ENCODE measurements at regions not wholly inside any gene's neighbourhood (a gene's known extent, or its start where the extent isn't known, plus 50 kb on each side); places are given as distances from the start of the nearest gene placed in this dataset.

DNA sequence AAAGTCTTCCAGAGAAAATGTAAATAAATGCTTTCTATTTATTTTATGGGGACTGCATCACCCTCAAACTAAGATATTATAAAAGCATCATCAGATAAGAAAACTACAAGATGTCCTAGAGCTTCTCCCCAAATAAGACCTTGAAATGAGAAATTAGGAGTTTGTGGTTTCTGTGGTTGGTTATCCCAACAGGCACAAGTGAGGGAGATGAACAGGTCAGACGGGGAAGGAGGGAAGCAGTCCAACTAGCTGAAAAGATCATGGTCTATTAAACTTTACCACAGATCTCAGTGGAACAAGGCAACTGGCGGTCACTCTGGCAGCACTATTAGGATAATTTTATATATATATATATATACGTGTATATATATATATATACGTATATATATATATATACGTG lies 319.3 kb upstream of the GRID2 start:
- no peaks in the 10 kb centered on the region for H3K36me3 ChIP-seq (replicated peaks in 1 of 2; ENCODE audit: control insufficient read depth in 2 of 2, insufficient read depth in 2 of 2, low read length in 2 of 2)
- H3K23ac ChIP-seq (ENCODE audit: low read depth, low read length, poor library complexity): no peak overlapping the region
- H3K4me1 ChIP-seq (ENCODE audit: control insufficient read depth in 2 of 2, insufficient read depth in 1 of 2, low read depth in 1 of 2, low read length in 2 of 2): no peaks in the 10 kb centered on the region
- H3K27ac ChIP-seq (replicated peaks; ENCODE audit: low read length): no peak overlapping the region
- no peak overlapping the region for H3K9ac ChIP-seq (ENCODE audit: low read depth, low read length, poor library complexity)
- H3K9me3 ChIP-seq (replicated peaks in 1 of 2; ENCODE audit: control insufficient read depth in 2 of 2, insufficient read depth in 1 of 2, low read depth in 1 of 2, low read length in 2 of 2): no peaks in the 10 kb centered on the region
- H4K91ac ChIP-seq (ENCODE audit: low read depth, low read length, poor library complexity): no peak overlapping the region
- H3K18ac ChIP-seq (ENCODE audit: low read length): no peak overlapping the region
- H3K4ac ChIP-seq (ENCODE audit: low read length): no peak overlapping the region
- WGBS, 2 donors (ENCODE audit: extremely low coverage in 2 of 2, insufficient read length in 2 of 2, insufficient replicate concordance in 1 of 2): no CpG with 5 or more reads among the region's 5 CpGs
- H3K4me2 ChIP-seq (ENCODE audit: insufficient read depth, low read length, poor library complexity, severe bottlenecking): no peak overlapping the region
- no peak overlapping the region for H2BK120ac ChIP-seq (ENCODE audit: low read depth, low read length)
- no peak for DNase-seq (ENCODE audit: low spot score)
- H3K4me3 ChIP-seq (ENCODE audit: low read length in 2 of 2): no peak overlapping the region
- no peak overlapping the region for H3K14ac ChIP-seq (ENCODE audit: low read length)
- H2BK12ac ChIP-seq (ENCODE audit: low read length): no peak overlapping the region
- no peaks in the 10 kb centered on the region for H3K27me3 ChIP-seq (ENCODE audit: control insufficient read depth in 3 of 3, insufficient read depth in 3 of 3, low read depth in 1 of 3, low read length in 3 of 3)
- H4K8ac ChIP-seq (ENCODE audit: low read depth, low read length): no peak overlapping the region
- H2BK15ac ChIP-seq (ENCODE audit: low read length): no peak overlapping the region
- H3K79me1 ChIP-seq (ENCODE audit: low read depth, low read length): no peaks in the 10 kb centered on the region
- no peak overlapping the region for H2AK5ac ChIP-seq (ENCODE audit: low read depth, low read length)
- no peak overlapping the region for H2BK5ac ChIP-seq (ENCODE audit: low read length)
- no peak overlapping the region for H2AFZ ChIP-seq (ENCODE audit: low read length)

DNA sequence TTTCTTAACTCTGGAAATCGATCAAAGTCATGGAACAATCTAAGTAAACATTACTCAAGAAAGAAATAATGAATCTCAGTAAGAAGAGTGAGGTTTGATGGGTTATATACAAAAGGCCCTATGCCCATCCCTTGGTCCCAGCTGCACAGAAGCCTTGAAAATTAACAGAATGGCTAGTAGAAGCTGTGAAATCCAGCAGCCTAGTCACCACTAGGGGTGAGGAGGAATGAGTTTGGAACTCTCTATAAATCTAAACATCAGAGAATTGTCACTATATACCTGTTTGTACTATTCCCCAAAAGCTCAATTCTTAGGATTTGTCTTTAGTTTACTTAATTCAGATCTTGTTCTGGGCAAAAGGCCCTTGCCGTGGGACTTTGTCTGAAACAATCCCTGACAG lies 313.9 kb upstream of the GRID2 start:
- Histone ChIP-seq H3K9me3 (replicated peaks in 1 of 2; ENCODE audit: control insufficient read depth in 2 of 2, insufficient read depth in 1 of 2, low read depth in 1 of 2, low read length in 2 of 2) (no peaks in the 10 kb centered on the region), H3K4me2 (ENCODE audit: insufficient read depth, low read length, poor library complexity, severe bottlenecking) (no peak overlapping the region), H3K27ac (replicated peaks; ENCODE audit: low read length) (no peak overlapping the region), H2AK5ac (ENCODE audit: low read depth, low read length) (no peak overlapping the region), H3K9ac (ENCODE audit: low read depth, low read length, poor library complexity) (no peak overlapping the region), H3K18ac (ENCODE audit: low read length) (no peak overlapping the region), H2BK15ac (ENCODE audit: low read length) (no peak overlapping the region), H4K8ac (ENCODE audit: low read depth, low read length) (no peak overlapping the region), H4K91ac (ENCODE audit: low read depth, low read length, poor library complexity) (no peak overlapping the region), H3K79me1 (ENCODE audit: low read depth, low read length) (no peaks in the 10 kb centered on the region), H2AFZ (ENCODE audit: low read length) (no peak overlapping the region), H3K36me3 (replicated peaks in 1 of 2; ENCODE audit: control insufficient read depth in 2 of 2, insufficient read depth in 2 of 2, low read length in 2 of 2) (no peaks in the 10 kb centered on the region), H3K14ac (ENCODE audit: low read length) (no peak overlapping the region), H2BK120ac (ENCODE audit: low read depth, low read length) (no peak overlapping the region), H2BK12ac (ENCODE audit: low read length) (no peak overlapping the region), H3K23ac (ENCODE audit: low read depth, low read length, poor library complexity) (no peak overlapping the region), H2BK5ac (ENCODE audit: low read length) (no peak overlapping the region), H3K4ac (ENCODE audit: low read length) (no peak overlapping the region), H3K4me1 (ENCODE audit: control insufficient read depth in 2 of 2, insufficient read depth in 1 of 2, low read depth in 1 of 2, low read length in 2 of 2) (no peaks in the 10 kb centered on the region), H3K27me3 (ENCODE audit: control insufficient read depth in 3 of 3, insufficient read depth in 3 of 3, low read depth in 1 of 3, low read length in 3 of 3) (no peaks in the 10 kb centered on the region), H3K4me3 (ENCODE audit: low read length in 2 of 2) (no peak overlapping the region)
- WGBS, 2 donors (ENCODE audit: extremely low coverage in 2 of 2, insufficient read length in 2 of 2, insufficient replicate concordance in 1 of 2): no CpG with 5 or more reads among the region's 2 CpGs
- no peak for DNase-seq (ENCODE audit: low spot score)

DNA sequence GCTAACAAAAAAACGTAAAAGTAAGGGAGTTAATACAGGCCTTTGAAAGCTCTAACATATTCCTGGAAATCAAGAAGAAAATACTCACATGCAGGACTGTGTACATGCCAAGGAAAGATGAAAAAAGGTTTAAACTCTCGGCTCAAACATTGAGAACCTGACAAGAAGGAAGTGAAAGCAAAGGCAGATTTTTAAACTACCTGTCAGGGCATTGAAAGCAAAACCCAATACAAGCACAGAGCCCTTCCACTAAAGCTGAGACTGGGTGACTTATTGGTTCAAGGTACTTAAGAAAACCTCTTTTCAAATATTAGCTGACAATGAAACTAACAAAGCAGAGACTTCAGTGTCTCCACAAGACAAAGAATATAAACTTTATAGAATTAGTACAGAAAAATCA lies 313.0 kb upstream of the GRID2 start:
- no peak overlapping the region for H3K14ac ChIP-seq (ENCODE audit: low read length)
- whole genome bisulfite sequencing, 2 donors (ENCODE audit: extremely low coverage in 2 of 2, insufficient read length in 2 of 2, insufficient replicate concordance in 1 of 2): no CpG with 5 or more reads among the region's 2 CpGs

DNA sequence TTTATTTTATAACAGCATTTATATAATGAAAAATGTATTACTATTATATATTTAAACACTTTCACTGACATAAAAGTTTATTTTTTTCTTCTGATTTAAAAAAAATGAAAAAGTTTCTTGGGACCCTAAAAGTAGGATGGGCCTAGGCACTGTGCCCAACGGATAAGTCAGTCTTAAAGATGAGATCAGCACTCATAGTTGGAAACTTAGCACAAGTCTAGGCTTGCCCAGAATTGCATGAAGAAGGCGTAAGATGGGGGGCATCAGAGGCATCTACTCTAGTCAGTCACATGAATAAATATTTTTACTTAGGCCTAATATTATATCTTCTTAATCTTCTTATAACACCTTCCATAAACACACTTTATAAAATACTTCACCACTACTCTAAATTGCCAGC lies 306.7 kb upstream of the GRID2 start:
- H3K79me1 ChIP-seq (ENCODE audit: low read depth, low read length): no peaks in the 10 kb centered on the region
- H4K8ac ChIP-seq (ENCODE audit: low read depth, low read length): no peak overlapping the region
- no peak overlapping the region for H3K14ac ChIP-seq (ENCODE audit: low read length)
- DNase-seq (ENCODE audit: low spot score): no peak
- no peak overlapping the region for H3K27ac ChIP-seq (replicated peaks; ENCODE audit: low read length)
- H3K9me3 ChIP-seq (replicated peaks in 1 of 2; ENCODE audit: control insufficient read depth in 2 of 2, insufficient read depth in 1 of 2, low read depth in 1 of 2, low read length in 2 of 2): no peaks in the 10 kb centered on the region
- H2BK12ac ChIP-seq (ENCODE audit: low read length): no peak overlapping the region
- no peaks in the 10 kb centered on the region for H3K36me3 ChIP-seq (replicated peaks in 1 of 2; ENCODE audit: control insufficient read depth in 2 of 2, insufficient read depth in 2 of 2, low read length in 2 of 2)
- H3K23ac ChIP-seq (ENCODE audit: low read depth, low read length, poor library complexity): no peak overlapping the region
- no CpG with 5 or more reads among the region's 2 CpGs for WGBS, 2 donors (ENCODE audit: extremely low coverage in 2 of 2, insufficient read length in 2 of 2, insufficient replicate concordance in 1 of 2)
- no peak overlapping the region for H2AFZ ChIP-seq (ENCODE audit: low read length)
- no peak overlapping the region for H3K18ac ChIP-seq (ENCODE audit: low read length)
- no peak overlapping the region for H3K4me2 ChIP-seq (ENCODE audit: insufficient read depth, low read length, poor library complexity, severe bottlenecking)
- no peak overlapping the region for H3K4me3 ChIP-seq (ENCODE audit: low read length in 2 of 2)
- H2AK5ac ChIP-seq (ENCODE audit: low read depth, low read length): no peak overlapping the region
- H3K4ac ChIP-seq (ENCODE audit: low read length): no peak overlapping the region
- no peaks in the 10 kb centered on the region for H3K4me1 ChIP-seq (ENCODE audit: control insufficient read depth in 2 of 2, insufficient read depth in 1 of 2, low read depth in 1 of 2, low read length in 2 of 2)
- no peak overlapping the region for H2BK120ac ChIP-seq (ENCODE audit: low read depth, low read length)
- no peak overlapping the region for H3K9ac ChIP-seq (ENCODE audit: low read depth, low read length, poor library complexity)
- no peak overlapping the region for H4K91ac ChIP-seq (ENCODE audit: low read depth, low read length, poor library complexity)
- no peak overlapping the region for H2BK15ac ChIP-seq (ENCODE audit: low read length)
- no peak overlapping the region for H2BK5ac ChIP-seq (ENCODE audit: low read length)
- no peaks in the 10 kb centered on the region for H3K27me3 ChIP-seq (ENCODE audit: control insufficient read depth in 3 of 3, insufficient read depth in 3 of 3, low read depth in 1 of 3, low read length in 3 of 3)

More for the DNA sequence above, 313.0 kb upstream of the GRID2 start:
- H3K27ac ChIP-seq (replicated peaks; ENCODE audit: low read length): no peak overlapping the region
- no peaks in the 10 kb centered on the region for H3K9me3 ChIP-seq (replicated peaks in 1 of 2; ENCODE audit: control insufficient read depth in 2 of 2, insufficient read depth in 1 of 2, low read depth in 1 of 2, low read length in 2 of 2)
- no peak overlapping the region for H2AFZ ChIP-seq (ENCODE audit: low read length)
- no peak overlapping the region for H3K4ac ChIP-seq (ENCODE audit: low read length)
- no peak overlapping the region for H3K23ac ChIP-seq (ENCODE audit: low read depth, low read length, poor library complexity)
- no peak for DNase-seq (ENCODE audit: low spot score)
- H3K4me1 ChIP-seq (ENCODE audit: control insufficient read depth in 2 of 2, insufficient read depth in 1 of 2, low read depth in 1 of 2, low read length in 2 of 2): no peaks in the 10 kb centered on the region
- no peak overlapping the region for H2BK12ac ChIP-seq (ENCODE audit: low read length)
- H3K4me3 ChIP-seq (ENCODE audit: low read length in 2 of 2): no peak overlapping the region
- no peaks in the 10 kb centered on the region for H3K27me3 ChIP-seq (ENCODE audit: control insufficient read depth in 3 of 3, insufficient read depth in 3 of 3, low read depth in 1 of 3, low read length in 3 of 3)
- H3K79me1 ChIP-seq (ENCODE audit: low read depth, low read length): no peaks in the 10 kb centered on the region
- H3K18ac ChIP-seq (ENCODE audit: low read length): no peak overlapping the region
- H2BK120ac ChIP-seq (ENCODE audit: low read depth, low read length): no peak overlapping the region
- no peak overlapping the region for H3K4me2 ChIP-seq (ENCODE audit: insufficient read depth, low read length, poor library complexity, severe bottlenecking)
- H2BK5ac ChIP-seq (ENCODE audit: low read length): no peak overlapping the region
- no peak overlapping the region for H2BK15ac ChIP-seq (ENCODE audit: low read length)
- no peak overlapping the region for H2AK5ac ChIP-seq (ENCODE audit: low read depth, low read length)
- H4K91ac ChIP-seq (ENCODE audit: low read depth, low read length, poor library complexity): no peak overlapping the region
- H4K8ac ChIP-seq (ENCODE audit: low read depth, low read length): no peak overlapping the region
- no peaks in the 10 kb centered on the region for H3K36me3 ChIP-seq (replicated peaks in 1 of 2; ENCODE audit: control insufficient read depth in 2 of 2, insufficient read depth in 2 of 2, low read length in 2 of 2)
- H3K9ac ChIP-seq (ENCODE audit: low read depth, low read length, poor library complexity): no peak overlapping the region

All from neuronal stem cell (in vitro differentiated cells).